HT-29 (cell line): ENCODE measurements at regions not wholly inside any gene's neighbourhood (a gene's known extent, or its start where the extent isn't known, plus 50 kb on each side); places are given as distances from the start of the nearest gene placed in this dataset.
"Not testable (repeated sequence)": the region's sequence is repeated elsewhere in the genome, so short reads cannot be mapped to it uniquely, and the experiment has no call there.

Experiments used
- DNase-seq: peaks from one replicate; pipeline ENCODE4 v3.0.0-alpha.2; 2015; ENCODE audit warnings: low spot score

DNA sequence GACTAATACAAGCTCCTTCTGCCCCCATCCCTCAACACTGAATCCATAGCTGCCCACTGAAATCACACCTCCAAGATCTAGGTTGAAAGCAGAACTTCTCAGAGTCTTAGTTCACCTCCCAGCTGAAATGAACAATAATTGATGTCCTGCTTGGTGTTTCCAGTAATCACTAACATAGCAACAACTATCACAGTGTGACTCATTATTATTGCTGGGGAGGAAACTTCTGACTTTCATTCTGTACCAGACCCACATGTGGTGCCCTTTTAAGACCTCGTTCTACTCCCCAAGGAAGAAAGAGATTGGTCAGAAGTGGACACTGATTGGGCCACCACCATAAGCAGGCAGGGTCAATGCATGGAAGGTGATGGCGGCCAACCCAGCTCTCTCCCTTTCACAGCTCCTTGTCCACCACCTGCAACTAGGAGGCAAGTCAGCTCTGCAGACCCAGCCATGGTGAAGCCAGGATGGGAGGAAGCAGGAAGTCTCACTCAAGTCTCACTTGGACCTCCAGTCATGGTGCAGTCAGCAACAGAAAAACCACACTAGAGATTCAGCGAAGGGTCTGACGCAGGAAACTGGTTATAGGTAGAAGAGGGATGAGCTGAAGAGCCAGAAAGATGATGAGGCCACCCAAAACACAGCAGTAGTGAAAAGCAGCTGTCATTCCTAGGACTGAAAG lies 720.2 kb downstream of the PTPRU start:
- no peak for DNase-seq

DNA sequence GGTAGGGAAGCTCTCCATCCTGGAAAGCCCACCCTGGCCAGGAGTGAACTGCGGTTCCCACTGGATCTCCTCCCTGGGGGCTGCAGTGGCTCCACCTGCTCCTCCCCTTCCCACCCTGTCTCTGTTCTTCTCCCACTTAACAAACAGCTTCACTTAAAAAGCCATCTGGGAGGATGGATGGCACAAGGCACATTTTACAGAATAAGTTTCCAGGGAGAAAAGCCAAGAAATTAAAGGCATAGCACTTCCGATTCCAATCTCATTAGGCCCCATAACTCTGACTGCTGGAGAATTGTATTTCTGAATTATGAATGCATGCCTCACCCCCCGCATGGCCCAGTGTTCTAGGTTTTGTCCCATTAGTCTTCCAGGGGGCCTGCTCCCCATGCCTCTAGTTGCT lies 718.3 kb downstream of the PTPRU start:
- DNase-seq: no peak

DNA sequence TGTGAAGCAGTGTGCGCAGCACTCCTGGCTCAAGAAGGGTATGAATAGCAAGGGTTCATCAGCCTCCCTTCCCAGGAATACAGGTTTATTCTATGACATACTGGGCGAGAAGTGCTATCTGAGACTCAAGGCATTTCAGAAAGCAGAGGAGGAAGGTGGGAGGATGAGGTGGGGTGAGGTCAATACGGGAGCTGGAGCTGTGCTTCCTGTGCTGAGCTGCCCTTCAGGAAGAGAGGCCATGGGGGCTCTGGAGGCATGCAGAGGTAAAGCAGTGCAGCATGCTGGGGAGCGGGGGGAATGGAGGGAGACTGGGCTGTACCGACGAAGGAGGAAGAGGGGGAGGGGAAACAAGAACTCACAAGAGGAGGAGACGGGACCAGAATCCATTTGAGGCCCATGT lies 717.6 kb downstream of the PTPRU start:
- DNase-seq: no peak

DNA sequence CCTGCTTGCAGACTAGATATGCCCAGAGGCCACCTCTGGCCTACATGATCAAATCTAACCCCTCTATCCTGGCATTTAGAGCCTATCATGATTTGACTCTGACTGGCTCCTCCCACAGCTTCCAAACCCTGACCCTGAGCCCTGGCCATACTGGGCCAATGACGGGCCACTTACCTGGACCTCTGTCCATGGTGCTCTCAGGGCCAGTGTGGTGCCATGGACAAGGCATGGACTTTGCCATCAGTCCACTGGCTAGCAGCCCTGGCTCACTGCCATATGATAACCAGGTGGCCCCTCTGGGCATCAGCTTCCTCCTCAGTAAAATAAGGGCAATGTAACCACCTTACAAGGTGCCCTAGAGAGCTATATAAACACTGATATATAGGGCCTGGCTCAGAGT lies 713.4 kb downstream of the PTPRU start:
- no peak for DNase-seq

DNA sequence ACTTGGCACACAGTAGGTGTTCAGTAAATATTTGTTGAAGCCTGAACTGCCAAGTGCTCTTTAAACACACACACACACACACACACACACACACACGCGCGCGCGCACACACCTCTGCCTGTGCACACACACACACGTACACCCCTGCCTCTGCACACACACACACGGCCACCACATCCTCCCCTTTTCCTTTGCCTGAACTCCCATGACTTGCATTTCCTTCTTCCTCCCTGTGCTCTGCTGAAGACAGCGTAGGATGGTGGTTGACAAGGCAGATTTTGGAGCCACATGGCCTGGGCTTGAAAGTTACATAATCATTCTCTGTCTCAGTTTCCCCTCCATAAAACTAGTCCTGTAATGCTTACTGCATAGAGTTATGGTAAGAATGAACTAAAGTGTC lies 712.3 kb downstream of the PTPRU start:
- DNase-seq: no peak

DNA sequence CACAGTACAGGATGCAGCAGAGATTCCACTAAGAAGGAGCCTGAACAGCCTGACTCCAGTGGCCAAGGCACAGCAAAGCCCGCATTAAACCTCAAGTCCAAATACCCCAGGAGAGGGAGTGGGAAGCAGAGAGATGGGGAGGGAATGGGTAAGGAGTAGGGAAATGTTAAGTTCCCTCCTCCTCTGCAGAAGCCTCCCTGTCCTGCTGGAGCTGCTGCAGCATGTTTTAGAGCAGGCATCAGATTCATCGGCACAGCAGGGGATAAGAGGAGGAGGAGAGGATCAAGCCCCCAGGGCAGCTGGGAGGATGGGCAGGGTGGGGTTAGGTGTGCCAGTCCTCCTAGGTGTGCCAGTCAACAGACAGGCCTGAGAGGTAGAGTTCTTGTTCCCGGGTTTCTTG lies 709.7 kb downstream of the PTPRU start:
- no peak for DNase-seq

DNA sequence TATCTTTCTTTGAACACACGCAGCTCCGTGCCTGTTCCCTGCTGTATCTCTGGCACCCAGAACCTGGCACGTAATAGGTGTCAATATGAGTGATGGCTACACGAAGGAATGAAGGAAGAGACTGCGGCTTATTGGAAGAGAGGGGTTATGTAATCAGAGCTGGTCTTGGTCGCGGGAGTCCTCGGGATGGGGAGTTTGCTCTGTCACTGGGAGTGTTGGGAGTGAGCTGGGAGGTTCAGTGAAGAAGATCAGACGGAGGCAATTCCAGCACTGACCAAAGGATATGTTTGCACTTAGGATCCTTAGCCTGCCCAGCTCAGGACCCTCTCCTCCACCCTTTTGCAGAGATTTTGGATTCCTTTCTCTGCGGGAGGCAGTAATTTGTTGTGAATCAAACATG lies 709.1 kb downstream of the PTPRU start:
- DNase-seq: no peak

DNA sequence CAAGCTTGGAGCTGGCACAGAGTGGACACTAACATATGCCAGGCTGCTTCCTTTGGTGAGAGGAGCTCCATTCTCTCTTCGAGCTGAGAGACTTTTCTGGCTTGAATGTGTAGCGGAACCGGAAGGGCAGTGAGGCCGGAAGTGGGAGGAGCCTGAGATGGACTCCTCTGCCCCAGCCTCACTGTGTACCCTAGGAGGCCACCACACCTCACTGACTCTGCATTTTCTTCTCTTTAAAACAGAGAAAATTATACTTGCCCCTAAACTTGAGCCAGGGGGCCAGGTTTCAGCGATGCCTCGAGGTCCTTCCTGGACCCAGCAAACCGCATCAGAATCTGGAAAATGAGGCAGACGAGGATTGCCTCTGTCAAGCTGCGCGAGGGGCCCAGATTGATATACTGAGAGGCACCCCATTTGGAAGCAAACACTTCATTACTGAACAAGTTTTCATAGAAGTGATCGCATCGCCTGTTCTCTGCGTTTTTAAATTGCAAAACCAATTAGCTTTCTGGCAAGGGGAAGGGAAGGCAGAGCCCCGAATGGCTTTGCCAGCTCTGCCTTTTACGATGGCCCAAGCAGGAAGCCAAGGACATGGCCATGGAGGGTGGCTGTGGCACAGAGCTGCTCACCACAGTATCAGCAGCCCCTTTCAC lies 708.1 kb downstream of the PTPRU start:
- DNase-seq: no peak

DNA sequence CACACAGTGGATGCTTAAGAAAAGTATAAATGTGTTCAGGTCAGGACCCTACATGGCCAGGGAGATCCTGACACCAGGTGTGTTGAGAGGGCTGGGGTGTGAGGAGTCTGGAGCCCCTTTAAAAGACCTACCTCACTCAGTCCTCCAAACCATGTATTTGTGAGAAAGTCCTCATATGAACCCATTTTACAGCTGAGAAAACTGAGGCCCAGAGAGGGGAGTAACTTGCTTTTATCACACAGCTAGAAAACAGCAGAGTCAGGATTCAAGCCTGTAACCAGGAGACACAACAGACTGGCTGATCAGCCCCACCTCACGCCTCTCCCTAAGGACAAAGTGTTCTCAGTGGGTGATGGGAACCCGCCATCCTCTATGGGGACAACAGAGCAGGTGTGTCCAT lies 706.7 kb downstream of the PTPRU start:
- no peak for DNase-seq

DNA sequence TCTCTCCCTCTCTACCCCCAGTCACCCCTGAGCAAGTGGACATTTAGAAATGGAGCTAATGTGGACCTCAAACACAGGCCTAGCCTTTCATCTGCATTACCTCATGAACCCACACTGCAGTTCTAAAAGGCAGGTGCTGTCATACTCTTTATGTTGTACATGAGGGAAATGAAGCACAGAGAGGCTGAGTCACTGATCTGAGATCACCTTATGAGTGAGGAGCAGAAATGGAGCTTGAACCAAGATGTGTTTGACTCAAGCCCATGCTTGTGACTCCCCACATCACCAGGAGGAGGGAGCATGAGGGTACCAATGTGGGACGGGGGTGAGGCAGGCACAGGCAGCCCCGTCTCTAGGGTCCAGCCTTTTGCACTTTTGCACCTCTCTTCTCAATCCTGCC lies 702.8 kb downstream of the PTPRU start:
- no peak for DNase-seq

DNA sequence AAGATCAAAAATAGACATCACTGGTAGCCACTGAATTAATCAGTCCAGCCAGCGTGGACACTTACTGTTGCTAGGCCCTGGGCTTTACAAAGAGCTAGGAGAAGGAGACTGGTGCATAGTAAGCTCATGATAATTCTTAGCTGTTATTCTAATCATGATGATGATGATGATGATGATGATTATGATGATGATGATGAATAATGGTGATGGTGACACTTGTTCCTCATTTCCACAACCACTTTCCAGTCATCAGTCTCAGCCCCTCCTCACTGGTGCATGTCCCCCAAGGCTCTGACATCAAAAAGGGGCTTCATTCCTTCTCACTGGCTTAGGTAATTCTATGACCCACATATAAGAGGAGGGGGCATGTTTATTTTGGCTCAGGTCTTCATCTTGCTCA lies 701.0 kb downstream of the PTPRU start:
- DNase-seq: no peak

DNA sequence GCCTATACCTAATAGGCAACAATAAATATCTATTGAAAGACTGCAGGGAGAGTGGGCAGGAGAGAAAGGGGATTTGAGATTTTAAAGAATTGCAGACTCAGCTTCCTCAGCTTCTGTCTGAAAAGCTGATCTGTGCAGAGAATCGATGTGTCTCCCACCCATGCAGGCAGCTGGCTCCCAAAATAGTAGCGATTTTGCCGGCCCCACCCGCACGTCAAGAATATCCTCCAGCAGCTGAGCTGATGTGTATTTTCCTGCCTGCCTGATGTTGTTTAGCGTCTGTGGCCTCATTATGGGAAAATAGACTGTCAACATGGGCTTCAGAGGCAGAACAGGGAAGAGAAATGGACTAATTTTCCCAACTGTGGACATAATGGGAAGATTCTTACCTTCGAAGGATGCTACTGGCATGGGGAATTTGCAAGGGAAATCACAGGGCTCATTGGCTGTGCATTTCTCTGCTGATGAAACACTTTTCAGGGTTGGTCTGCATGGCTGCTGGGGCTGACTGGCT lies 699.8 kb downstream of the PTPRU start:
- DNase-seq: no peak

DNA sequence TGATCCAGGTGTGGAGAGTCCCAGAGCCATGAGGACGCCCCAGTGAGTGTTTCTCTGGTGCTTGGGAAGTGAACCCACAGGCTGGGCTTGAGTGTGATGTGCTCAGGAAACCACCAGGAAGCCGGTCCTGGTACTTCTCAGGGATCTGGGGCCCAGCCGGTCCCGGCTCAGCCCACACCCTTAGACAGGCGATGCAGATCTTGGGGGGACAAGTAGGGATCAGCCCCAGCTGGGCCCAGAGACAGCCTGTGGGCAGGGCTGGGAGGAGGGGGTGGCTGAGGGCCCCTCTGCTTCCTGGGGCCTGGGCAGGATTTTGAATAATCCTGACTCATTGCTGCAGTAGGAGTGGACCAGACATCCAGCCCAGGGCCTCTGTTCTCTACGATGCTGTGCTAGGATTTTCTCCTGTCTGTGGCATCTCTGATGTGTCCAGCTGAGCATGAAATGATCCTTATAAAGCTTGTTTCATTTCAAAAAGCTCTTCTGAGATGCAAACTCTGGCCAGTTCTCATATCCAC lies 698.0 kb downstream of the PTPRU start:
- no peak for DNase-seq

DNA sequence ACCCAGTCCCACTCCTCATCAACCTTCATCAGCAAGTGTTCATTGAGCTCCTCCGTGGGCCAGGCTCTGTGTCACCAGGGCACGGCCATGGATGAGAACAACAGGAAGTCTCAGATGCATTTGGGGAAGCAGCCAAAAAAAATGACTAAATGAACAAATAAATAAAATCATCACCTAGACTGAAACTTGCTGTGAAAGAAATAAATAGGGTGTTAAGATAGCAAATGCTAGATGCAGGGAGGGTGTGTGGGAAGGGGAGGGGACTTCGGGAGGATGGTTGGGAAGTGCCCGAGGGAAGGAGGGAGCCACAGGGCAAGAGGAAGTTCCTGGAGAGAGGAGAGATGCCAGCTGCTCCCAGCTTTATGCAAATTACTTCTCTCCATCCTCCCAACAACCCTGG lies 696.7 kb downstream of the PTPRU start:
- DNase-seq: no peak

DNA sequence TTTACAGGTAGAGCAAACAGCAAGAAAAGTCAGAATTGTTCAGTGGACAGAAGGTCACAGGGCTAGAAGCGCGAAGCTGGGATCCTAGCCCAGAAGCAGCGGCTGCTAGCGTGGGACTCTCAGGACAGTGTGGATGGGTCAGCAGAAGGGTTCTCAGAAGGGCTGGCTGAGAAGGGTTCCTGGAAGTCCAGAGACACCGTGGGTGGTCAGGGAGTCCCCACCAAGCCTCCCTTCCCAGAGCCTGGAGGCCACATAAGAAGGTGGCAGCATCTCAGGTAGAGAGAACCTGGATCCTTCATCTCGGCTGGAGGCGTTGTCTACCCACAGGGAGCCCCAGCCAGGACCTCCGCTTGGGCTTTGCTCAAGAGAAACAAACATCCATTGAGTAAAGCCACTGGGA lies 696.3 kb downstream of the PTPRU start:
- DNase-seq: no peak

DNA sequence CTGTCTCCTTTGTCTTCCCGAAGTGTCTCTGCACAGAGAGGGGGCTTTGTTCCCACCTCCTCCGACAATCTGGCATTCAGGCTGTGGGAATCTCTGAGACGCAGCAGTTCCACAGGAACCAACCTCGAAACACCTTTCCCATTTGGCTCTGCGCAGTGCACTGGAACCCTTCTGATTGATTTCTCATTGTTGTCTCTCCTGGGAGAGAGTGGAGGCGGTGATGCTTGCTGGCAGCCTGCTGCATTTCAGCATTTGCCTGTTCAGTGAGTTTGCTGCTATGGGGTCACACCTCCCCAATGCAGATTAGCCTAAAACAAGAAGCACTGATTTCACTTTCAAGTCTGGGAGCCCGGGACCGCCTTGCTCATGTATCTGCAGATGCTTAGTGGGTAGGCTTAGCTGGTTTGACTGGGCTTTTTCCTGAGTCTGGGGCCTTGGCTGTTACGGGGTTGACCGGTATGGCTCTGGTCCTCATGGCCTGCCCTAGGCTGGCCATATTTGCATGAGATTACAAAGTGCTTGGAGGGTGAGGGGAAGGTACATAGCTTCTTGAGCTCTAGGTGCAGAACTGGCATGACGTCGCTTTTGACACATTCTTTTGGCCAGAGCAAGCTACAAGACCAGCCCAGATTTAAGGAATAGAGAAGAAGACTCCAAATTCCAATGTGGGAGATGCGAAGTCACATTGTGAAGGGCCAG lies 695.3 kb downstream of the PTPRU start:
- DNase-seq: no peak

DNA sequence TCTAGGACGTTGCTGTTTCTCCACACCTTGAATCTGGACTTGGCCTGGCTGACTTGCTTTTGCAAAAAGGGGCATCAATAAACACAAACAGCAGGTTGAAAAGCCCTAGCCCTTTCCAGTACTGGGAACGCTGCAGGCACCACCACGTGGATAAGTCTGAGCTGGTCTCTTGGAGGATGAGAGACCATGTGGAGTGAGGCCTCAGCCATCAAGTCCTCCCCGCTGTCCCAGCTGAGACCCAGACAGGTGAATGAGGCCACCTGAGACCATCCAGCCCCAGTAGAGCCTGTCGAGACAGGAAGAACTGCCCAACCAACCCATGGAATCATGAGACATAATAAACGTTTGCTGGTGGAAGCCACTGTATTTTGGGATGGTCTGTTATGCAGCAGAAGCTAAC lies 688.7 kb downstream of the PTPRU start:
- no peak for DNase-seq

DNA sequence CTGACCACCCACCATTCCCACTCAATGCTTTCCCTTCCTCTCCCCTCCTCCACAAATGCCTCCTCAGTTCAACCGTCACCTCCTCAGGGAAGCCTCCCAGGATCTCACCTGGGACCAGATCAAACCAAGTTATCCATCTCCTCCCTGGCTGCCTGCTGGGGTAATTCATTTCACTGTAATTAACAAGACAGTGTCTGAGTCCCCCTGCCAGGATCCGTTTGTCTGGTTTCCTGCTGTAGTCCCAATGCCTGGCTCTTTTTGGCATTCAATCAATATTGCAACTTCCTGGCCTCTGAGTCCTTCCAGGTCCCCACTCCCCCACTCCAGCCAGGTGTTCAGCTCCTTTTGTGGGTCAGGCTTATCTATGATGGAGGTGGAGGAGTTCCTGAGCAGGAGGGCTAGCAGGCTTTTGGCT lies 687.7 kb downstream of the PTPRU start:
- no peak for DNase-seq

DNA sequence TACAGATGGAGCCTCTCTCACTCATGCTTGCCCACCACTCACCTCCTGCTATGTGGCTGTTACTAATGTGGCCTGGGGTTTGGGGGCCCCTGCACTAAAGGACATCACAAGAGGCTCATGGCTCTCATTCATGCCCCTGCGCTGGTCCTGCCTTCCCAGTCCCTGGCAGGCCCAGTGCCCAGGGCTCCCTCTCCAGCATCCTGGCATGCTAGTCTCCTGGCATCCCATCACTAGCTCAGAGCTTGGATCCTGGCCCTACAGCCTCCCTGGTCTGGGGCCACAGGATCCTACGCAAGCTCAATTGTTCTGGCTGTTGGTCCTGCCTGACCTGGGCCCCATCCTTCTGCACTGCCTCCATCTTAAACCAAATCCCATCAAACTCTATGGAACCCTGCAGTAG lies 685.4 kb downstream of the PTPRU start:
- DNase-seq: no peak

DNA sequence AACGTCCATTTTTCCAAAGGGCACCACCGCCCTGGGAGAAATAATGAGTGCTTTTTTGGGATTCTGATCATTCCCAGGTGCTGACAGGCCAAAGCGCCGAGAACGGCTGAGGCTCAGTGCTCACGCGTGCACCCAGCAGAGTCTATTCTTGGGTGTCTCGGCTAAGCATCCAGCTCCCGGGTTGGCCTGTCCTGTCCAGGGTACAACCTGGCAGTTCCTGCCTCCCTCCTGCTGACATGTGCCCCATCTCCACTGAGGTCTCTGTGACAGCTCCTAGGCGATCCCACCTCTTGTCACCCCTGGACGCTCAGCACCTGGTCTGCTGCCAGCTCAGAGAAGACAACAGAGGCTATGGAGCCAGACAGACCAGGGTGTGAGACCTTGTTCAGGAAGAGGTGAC lies 684.5 kb downstream of the PTPRU start:
- no peak for DNase-seq

DNA sequence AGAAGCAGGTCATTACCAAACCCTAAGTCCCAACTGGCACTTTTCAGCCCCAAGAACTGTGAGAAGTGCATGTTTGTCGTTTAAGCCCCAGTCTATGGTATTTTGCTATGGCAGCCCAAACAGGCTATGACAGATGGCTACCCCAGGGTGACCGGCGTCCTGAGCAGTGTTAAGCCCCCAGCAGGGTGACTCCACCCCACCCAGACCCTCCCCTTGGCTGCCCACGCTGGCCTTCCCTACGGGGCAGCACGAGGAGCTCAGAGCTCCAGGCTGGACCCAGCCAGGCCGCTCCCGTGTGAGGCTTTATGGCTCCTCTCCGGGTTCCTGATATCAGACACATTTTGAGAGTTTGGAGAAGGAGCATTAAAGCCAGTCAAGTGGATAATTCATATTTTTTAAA lies 684.0 kb downstream of the PTPRU start:
- DNase-seq: no peak

DNA sequence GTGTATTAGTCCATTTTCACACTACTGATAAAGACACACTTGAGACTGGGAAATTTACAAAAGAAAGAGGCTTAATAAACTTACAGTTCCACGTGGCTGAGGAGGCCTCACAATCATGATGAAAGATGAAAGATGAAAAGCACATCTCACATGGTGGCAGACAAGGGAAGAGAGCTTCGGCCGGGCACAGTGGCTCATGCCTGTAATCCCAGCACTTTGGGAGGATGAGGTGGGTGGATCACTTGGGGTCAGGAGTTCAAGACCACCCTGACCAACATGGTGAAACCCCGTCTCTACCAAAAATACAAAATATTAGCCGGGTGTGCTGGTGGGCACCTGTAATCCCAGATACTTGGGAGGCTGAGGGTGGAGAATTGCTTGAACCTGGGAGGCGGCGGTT lies 682.7 kb downstream of the PTPRU start:
- not testable (repeated sequence) for DNase-seq
